Hepatocyte (in vitro differentiated cells): ENCODE measurements at regions not wholly inside any gene's neighbourhood (a gene's known extent, or its start where the extent isn't known, plus 50 kb on each side); places are given as distances from the start of the nearest gene placed in this dataset.
"Not testable (repeated sequence)": the region's sequence is repeated elsewhere in the genome, so short reads cannot be mapped to it uniquely, and the experiment has no call there.

ENCODE experiments used
- EZH2 ChIP-seq: fragments of 200-600 bp; sonication (generic); IDR thresholded peaks from 2 replicates; pipeline ENCODE4 v1.6.1; 2016; ENCODE audit warnings: antibody characterized with exemption, mild to moderate bottlenecking, borderline replicate concordance
- TF ChIP-seq, protein P1 (sequence below): fragments of 200-600 bp; sonication (generic); IDR thresholded peaks from 2 replicates; pipeline ENCODE4 v1.5.1; 2016; ENCODE audit warnings: antibody characterized with exemption, mild to moderate bottlenecking; ENCODE audit not compliant: poor library complexity

DNA sequence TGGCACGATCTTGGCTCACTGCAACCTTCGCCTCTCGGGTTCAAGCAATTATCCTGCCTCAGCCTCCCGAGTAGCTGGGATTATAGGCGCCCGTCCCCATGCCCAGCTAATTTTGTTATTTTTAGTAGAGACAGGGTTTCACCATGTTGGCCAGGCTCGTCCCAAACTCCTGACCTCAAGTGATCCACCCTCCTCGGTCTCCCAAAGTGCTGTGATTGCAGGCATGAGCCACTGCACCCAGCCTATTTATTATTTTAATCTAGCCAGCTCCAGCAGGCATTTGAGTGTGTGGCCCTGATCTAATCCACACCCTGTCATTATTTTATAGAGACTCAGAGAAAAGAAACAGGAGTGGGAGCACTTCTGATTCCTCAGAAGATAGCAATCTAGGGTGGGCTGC is 66.4 kb upstream of the ABHD2 start:
- TF ChIP-seq, protein P1, sequence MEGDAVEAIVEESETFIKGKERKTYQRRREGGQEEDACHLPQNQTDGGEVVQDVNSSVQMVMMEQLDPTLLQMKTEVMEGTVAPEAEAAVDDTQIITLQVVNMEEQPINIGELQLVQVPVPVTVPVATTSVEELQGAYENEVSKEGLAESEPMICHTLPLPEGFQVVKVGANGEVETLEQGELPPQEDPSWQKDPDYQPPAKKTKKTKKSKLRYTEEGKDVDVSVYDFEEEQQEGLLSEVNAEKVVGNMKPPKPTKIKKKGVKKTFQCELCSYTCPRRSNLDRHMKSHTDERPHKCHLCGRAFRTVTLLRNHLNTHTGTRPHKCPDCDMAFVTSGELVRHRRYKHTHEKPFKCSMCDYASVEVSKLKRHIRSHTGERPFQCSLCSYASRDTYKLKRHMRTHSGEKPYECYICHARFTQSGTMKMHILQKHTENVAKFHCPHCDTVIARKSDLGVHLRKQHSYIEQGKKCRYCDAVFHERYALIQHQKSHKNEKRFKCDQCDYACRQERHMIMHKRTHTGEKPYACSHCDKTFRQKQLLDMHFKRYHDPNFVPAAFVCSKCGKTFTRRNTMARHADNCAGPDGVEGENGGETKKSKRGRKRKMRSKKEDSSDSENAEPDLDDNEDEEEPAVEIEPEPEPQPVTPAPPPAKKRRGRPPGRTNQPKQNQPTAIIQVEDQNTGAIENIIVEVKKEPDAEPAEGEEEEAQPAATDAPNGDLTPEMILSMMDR, result not testable (repeated sequence)
- TF ChIP-seq EZH2, result not testable (repeated sequence)
